GM12865 (cell line): ENCODE measurements at regions not wholly inside any gene's neighbourhood (a gene's known extent, or its start where the extent isn't known, plus 50 kb on each side); places are given as distances from the start of the nearest gene placed in this dataset.
"Not testable (repeated sequence)": the region's sequence is repeated elsewhere in the genome, so short reads cannot be mapped to it uniquely, and the experiment has no call there.

Experiments
- DNase-seq: peaks from one replicate; pipeline ENCODE4 v3.0.0; 2010; ENCODE audit warnings: low read depth
- H3K4me3 ChIP-seq: 2 replicates; pipeline ENCODE4 v1.5.1; 2011; ENCODE audit warnings: mild to moderate bottlenecking, low read depth, low read length, control low read depth
- TF ChIP-seq, protein P1 (sequence below): IDR thresholded peaks from 2 replicates; pipeline ENCODE4 v1.5.1; 2011; ENCODE audit warnings: low read length, control low read depth, low read depth, inconsistent platforms; ENCODE audit not compliant: insufficient read depth; ENCODE audit errors: missing control alignments

GRCh38 chr13:90321281-90321931 lies 1026.1 kb upstream of the MIR17HG start:
- DNase-seq = no peak
- TF ChIP-seq, protein P1, sequence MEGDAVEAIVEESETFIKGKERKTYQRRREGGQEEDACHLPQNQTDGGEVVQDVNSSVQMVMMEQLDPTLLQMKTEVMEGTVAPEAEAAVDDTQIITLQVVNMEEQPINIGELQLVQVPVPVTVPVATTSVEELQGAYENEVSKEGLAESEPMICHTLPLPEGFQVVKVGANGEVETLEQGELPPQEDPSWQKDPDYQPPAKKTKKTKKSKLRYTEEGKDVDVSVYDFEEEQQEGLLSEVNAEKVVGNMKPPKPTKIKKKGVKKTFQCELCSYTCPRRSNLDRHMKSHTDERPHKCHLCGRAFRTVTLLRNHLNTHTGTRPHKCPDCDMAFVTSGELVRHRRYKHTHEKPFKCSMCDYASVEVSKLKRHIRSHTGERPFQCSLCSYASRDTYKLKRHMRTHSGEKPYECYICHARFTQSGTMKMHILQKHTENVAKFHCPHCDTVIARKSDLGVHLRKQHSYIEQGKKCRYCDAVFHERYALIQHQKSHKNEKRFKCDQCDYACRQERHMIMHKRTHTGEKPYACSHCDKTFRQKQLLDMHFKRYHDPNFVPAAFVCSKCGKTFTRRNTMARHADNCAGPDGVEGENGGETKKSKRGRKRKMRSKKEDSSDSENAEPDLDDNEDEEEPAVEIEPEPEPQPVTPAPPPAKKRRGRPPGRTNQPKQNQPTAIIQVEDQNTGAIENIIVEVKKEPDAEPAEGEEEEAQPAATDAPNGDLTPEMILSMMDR = no peak
- H3K4me3 ChIP-seq = no peak overlapping the region

GRCh38 chr13:90329641-90330040 lies 1017.8 kb upstream of the MIR17HG start:
- DNase-seq = no peak
- TF ChIP-seq, protein P1 = no peak
- H3K4me3 ChIP-seq = no peak overlapping the region

GRCh38 chr13:90331974-90332373 lies 1015.5 kb upstream of the MIR17HG start:
- no peak for DNase-seq
- TF ChIP-seq, protein P1 = no peak
- no peak overlapping the region for H3K4me3 ChIP-seq

GRCh38 chr13:90336507-90336906 lies 1011.0 kb upstream of the MIR17HG start:
- no peak for DNase-seq
- TF ChIP-seq, protein P1 = no peak
- H3K4me3 ChIP-seq = no peak overlapping the region

GRCh38 chr13:90341348-90341747 lies 1006.1 kb upstream of the MIR17HG start:
- H3K4me3 ChIP-seq, DNase-seq: not testable (repeated sequence)

DNA sequence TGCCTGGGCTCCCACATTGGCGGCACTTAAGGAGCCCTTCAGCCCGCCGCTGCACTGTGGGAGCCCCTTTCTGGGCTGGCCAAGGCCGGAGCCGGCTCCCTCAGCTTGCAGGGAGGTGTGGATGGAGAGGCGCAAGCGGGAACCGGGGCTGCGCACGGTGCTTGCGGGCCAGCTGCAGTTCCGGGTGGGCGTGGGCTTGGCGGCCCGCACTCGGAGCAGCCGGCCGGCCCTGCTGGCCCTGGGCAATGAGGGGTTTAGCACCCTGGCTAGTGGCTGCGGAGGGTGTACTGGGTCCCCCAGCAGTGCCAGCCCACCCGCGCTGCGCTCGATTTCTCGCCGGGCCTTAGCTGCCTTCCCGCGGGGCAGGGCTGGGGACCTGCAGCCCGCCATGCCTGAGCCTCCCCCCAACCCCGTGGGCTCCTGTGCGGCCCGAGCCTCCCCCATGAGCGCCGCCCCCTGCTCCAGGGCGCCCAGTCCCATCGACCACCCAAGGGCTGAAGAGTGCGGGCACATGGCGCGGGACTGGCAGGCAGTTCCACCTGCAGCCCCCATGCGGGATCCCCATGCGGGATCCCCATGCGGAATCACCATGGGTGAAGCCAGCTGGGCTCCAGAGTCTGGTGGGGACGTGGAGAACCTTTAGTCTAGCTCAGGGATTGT lies 998.9 kb upstream of the MIR17HG start:
- not testable (repeated sequence) for H3K4me3 ChIP-seq, DNase-seq

DNA sequence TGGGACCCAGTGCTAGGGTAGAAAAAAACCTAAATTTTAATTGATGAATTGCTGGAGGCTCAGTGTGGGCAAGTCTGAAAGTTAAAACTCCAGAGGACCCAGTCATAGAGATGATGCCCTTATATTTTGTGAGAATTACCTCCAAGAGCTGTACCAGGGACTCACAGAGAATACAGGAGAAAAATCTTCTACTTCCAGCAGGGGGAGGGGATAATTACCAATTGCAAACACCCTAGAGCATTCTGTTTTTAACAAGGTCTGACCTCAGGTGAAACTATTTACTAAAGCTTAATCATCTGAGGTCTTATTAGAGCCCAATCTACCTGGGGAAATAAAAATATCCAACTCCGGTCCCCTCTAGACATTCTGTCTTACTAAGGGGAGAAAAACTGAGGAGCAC lies 994.7 kb upstream of the MIR17HG start:
- no peak overlapping the region for H3K4me3 ChIP-seq
- TF ChIP-seq, protein P1 = no peak
- DNase-seq = no peak

- no peak for DNase-seq
- H3K4me3 ChIP-seq = no peak overlapping the region
- TF ChIP-seq, protein P1 = no peak
These were observed 992.2 kb upstream of the MIR17HG start for GRCh38 chr13:90355162-90355751.
